Activated CD8-positive, alpha-beta memory T cell treated with anti-CD3 and anti-CD28 coated beads for 24 hours (primary cell): ENCODE measurements at regions not wholly inside any gene's neighbourhood (a gene's known extent, or its start where the extent isn't known, plus 50 kb on each side); places are given as distances from the start of the nearest gene placed in this dataset.

Experiments
- DNase-seq: peaks from one replicate; pipeline ENCODE4 v3.0.0-alpha.2; 2020

DNA sequence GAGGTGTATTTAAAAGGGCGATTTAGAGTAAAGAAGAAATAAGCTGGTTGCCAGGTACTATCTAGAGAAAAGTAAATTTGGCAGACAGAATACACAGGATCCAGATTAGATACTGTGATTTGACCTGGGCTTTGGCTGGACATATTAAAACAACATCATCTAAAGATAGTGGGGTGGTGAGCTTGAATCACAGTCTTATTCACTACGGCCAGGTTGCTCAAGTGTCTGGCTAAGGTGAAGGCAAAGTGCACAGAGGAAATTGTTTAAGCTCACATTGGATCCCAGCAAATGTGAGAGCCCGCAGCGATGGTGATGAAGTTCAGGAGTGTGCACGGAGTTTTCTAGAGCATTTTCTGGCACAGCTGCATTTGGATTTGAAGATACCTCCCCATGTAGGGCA lies 398.2 kb upstream of the MEF2C start:
- no peak for DNase-seq

DNA sequence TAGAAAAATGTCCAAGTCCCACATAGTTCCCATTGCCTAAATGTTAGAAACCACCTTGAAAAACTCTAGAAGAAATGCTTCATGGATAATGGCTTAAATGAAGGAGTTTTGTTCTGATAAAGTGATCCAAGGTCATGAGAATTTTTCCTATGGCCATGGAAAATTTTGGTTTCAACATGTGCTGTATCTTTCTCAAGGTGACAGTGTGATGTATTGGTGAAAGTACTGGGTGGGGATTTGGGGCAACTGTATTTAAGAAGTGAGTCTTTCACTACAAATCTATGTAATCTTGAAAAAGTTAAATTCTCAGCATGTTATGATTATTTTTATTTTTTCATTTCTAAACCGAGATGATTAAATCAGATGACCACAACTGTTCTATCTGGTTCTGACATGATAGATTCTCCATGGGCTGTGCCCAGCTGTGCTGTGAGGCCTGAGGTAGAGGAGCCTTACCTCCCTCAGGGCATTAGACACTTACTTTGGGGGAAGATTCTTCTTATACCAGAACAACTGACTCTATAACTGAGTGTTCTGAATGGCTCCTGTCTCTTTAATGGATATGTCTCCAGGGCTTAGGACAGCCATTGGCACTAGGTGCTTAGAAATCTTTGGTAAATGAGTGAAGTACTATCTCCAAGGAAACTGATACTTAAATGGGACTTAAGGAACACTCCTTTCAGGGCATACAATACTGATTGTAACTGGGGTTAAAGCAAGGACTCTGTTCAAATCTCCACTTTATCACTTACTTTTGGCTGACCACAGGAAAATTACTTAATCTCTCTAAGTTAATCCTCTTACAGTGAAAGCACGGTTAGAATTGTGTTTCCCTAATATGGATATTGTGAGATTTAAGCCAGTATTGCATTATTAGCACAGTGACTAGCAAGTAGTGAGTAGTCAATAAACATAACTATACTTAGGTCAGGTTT lies 397.4 kb upstream of the MEF2C start:
- no peak for DNase-seq

DNA sequence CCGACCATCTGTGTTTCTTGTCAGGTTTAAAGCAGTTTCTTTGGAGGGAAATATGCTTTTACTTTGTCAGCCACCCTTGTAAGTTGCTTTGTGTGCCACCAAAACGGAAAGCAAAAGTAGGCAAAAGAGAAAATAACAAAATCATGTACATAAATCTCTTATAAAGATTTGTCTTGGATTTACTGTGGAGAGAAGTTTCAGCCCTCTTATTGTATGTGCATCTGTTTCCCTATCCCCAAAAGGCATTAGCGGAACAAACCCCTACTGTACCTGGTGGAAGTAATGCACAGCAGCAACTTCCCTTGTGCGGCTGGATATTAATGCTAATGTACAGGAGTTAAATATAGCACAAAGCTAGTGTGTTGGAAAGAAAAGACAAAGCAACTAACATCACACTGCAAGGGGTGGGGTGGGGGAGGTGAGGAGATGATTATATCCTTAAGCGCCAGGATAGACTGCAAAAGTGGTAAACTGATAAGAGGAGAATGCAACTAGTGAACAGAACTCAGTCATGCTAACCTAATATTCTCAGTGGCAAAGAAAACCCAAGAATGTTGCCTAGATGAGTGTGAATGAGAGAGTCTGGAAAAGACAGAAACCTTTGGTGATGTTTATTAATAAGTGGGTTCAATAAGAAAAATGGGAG lies 396.5 kb upstream of the MEF2C start:
- DNase-seq = no peak

DNA sequence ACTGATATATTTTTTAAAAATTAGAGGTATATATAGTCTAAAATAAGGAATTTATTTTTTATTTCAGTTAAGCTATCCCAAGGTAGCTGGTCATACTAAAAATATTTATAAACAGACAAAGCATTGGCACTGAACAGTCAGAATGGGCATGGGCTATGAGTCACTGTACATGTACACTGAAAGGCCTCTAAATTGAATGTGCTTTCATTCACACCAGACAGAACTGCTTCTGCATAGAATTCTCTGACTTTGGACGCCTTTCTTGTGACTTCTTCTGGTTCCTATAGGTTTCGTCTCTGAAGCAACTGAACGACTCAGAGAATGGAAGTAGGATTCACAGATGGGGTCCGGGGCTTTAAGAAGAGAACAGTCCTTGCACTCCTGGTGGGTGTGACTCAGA lies 394.8 kb upstream of the MEF2C start:
- no peak for DNase-seq

DNA sequence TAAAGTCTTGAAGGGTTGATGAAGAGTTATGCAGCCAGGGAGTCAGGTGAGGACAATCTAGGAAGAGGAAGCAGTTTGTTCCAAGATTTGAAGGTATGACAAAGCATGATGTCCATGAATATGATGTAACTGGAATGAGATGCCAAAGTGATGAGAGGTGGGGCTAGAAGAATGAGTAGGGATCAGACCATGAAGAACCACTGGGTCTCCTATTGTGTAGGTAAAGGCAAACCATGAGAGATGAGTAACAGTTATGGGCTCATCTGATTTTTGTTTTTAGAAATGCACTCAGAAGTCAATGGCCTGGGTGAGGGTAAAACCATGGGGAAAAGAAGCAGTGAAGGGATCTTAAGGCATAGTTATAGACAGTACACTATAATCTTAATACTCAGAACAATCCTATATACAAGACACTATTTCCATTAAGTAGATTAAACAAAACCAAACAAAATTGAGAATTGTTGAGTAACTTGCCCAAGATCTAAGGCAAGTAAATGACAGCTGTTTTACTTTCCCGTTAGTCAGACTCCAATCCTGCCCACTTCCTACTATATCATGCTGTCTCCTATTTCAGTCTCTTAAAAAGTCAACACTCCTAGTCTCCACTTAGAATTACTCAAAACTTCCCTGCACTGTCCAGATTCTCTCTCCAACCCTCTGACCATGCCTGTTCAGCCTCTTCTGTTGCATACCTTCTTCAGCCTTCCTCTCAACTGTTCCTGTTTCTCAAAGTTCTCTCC lies 393.8 kb upstream of the MEF2C start:
- no peak for DNase-seq

DNA sequence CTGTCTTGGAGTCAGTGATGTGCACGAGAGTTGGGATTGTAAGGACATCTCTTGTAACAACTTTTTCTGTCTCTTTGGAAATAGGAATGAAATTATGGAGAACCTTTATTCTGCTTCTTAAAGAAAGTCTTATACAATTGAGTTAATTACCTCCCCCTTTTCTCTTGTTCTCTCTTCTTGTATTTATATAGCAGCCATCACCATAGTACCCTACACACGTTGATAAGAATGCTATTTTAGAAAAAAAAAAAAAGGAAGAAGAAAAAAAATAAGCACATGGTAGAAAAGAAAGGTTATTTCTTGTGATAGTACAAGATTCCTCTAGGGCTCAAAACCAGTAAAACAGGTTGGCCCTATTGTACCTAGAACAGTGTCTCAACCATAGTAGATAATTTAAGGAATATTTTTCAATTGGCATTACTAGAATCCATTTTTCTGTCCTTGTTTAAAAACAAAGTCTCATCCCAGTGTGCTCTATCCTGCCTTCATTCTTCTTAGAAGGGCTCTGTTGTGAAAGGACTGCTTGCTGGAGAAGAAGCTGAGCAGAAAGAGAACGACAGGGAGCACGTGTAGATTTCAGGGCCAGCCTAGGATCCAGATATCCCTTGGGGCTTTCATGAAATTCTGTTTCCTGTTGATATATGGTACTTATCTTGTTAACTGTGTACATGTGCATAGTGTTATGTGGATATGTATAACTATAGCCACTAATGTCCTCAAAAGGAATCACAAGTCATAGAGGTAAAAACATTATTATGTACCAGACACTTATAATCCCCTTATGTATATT lies 392.3 kb upstream of the MEF2C start:
- DNase-seq = no peak

DNA sequence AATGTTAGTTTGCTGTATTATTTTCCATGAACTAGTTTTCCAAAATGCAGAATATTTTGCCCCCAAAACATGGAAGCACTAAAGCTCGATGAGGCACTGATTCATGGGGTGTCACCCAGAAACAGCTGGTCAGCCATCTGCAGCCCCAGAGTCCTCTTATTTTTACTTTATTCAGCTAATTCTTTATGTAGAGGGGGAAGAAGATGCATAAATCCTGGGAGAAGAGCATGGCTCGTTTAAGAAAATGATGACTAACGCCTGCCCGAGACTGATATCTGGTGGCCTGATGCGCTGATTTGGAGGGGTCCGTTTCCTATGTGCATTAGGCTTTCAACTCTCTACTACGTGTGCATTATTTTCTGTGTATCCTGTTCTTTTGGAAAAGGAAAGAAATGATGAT lies 390.3 kb upstream of the MEF2C start:
- DNase-seq = no peak

DNA sequence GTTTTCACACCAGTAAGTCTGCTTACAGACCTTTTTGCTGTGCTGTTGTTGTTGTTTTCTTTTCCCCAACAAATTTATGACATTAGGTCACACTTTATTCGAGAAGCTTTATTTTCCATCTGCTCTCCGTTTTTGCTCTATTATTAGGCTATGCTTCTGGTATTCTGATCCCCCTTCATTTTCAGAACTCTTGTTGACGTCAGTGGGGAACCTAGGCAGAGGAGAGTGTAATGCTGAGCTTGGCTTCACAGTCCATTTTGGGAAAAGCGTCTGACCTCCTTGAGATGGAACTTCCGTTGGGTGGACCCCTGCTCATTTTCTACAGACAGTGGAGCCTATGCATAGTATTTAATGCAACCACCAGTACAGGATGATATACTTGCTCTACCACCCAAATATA lies 387.9 kb upstream of the MEF2C start:
- DNase-seq = no peak

DNA sequence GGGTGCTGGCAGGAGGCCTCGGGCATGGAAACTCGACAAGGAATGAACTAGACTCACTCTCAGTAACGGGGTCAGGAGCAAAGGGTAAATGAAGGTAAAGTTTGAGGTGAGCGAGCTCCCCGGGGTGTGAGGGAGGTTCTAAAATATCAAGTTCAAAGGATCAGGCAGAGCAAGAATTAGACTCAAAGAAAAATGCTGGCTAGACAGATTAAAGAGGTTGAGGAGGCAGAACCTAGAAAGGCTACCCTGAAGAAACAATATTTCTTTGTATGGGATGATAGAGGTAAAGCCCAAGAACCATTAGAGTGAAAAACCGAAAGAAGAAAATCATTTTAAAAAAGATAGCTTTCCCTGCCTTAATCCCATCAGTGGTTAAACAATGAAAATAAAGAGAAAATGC lies 386.7 kb upstream of the MEF2C start:
- DNase-seq = no peak

DNA sequence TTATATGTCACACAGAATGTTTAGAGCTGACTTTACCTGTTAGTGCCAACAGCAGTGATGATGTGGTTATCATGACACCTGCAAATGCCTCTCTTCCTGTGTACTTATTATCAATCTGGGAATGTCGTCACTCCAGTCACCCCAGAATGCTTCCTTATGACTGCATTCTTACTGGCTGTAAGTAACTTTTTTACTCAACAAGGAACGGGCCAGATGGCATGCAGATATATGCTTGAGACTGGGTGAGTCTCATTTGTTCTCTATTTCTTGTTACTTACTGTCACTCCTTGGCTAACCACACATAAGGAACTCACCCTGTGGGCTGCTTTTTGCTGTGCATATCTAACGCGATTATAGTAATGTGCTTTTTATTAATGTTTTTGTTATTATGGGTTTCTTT lies 385.5 kb upstream of the MEF2C start:
- no peak for DNase-seq

DNA sequence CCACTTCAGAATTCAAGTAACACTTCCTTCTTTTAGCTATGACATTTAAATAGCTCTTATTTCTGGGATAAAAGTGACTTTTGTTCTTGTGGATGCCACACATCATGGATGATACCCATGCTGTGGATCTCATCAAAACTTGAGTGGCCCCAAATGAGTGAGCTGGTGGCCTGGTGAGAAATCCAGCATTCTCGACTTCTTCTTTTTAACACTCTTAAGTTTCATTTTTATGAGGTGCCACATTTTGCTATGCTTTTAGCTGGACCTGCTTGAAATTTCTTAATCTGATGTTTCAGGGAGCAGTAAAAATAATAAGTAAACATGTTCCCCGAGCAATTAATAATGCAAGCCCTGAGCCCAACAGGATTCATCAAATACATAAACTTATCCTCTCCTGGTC lies 384.8 kb upstream of the MEF2C start:
- DNase-seq = no peak

DNA sequence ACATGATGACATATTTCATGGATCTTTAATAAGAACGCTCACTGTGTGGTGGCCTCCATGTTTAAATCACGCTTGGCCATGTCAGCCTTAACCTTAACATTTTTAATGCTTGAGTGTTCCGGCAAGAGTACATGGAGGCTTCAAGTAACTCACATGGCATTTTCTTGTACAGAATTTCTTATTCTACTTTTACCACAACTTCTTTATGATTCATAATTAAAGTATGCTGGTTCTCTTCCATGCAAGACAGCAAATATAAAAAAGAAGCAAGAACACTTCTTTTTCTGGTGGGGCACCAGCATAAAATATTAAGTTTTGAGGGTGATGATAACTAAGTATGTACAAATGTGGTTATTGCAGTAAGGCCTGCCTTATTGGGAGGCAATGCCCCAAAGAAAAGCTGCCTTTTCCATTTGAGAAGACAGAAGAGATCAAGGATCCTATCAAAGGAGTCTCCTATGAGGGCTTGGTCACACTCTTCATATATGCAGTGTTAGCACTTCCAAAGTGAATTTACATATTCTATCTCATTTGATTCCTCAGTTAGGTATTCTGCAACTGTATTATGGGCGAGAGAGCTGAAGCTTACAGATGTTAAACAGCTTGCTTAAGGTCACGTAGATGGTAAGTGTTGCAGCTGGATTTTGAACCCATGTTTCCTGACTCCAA lies 382.7 kb upstream of the MEF2C start:
- no peak for DNase-seq

DNA sequence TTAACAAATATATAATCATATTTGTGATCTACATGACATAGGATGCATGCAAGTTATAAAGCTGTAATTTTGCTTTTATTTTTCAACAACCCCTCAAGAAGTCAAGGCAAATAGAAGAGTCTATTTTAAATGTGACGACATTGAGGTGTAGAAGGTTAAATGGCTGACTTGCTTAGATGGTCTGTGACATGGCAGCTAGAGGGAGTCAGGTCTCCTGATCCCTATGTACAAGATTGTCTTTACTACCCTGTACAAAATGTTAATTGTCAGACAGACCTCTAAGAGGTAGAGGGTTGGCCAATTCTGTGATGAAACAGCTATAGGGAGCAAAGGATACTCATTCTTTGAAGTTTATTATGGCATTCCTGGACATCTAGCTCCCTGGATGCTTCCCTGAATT lies 380.9 kb upstream of the MEF2C start:
- DNase-seq = no peak

DNA sequence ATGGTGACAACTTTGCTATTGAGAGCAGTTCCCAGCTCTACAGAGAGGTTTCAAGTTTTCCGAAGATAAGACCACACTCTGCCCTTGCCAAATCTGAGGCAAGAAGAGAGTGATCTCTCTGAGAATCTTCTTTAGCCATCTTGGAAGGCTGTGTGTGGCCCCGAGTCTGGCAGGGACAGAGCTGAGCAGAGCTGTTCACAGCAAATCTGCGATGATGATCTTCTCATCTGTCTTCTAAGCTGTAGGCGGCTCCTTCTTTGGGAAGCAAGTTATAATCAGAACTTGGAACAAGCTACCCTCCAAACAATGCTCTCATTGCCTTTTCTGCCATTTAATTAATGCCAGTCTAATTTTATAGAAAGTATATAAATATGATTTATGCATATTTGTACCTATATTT lies 379.0 kb upstream of the MEF2C start:
- DNase-seq = no peak

DNA sequence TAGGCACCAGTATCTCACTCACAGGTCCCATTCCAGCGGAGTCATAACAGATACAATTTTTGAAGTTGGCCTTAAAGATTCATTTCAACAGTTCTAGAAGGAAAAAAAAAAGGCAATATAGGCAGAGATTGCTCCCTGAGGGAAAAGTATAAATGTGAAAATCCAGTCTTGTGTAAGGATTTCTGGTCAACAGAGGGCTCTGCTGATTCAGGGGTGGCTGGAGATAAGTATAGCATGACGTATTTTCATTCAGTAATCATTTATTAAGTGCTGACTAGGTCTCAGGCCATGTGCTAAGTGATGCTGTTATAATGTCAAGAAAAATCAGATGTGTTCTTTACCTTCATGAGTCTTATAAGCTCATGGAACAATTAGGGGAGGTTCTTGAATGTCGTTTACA lies 377.3 kb upstream of the MEF2C start:
- DNase-seq = no peak

DNA sequence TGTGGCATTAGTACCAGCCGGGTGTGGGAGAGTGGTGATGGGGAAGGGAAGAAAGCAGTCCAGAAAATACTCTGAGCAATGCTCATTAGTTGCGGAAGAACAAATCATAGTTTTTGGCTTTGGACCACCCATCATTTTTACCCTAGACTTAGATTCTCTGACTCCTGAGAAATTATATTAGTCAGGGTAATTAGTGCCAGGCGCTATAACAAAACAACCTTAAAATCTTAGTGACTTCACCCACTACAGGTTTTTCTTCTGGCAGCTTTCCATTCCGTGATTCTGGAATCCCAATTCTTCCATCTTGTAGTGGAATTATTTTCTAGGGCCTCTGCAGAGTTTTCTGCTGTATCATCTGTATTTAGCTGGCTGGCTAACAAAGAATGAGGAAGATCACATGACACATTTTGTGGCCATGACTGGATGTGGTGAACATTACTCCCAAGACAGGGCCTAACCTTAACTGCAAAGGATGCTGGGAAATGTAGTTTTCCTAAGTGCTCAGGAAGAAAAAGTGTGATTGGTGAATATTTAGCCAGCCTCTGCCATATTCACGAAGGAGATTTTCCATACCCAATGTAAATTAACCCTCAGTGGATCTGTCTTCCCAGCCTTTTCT lies 373.0 kb upstream of the MEF2C start:
- DNase-seq = no peak

DNA sequence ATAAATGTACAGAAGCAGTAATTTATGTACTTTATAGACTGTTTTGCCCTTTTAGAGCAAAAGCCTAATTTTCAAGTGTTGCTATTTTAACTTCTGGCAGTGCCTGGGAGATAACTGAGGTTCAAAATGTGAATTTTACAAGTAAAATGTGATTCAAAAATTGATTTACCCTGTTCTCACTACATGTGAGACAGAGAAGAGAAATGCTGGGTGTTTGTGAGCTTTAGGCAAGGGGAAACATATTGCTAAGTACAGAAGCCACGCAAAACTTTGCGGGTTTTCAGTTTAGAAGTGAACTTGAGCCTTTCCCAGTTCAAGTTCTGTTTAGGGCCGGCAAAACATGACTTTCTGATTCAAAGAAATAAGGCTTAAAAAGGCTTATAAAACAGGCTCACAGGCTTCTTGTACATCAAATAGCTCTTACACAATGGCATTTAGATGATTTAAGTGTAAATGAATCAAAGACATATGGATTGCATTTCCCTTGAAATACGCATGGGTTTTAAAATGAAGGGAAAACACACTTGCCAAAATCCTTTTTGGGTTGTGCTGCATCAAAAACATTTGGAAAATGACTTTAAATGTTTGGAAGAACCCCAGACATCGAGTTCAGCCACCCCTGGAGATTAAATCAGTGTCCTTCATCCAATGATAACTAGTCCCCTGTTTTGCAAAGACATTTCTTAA lies 370.8 kb upstream of the MEF2C start:
- DNase-seq = no peak

DNA sequence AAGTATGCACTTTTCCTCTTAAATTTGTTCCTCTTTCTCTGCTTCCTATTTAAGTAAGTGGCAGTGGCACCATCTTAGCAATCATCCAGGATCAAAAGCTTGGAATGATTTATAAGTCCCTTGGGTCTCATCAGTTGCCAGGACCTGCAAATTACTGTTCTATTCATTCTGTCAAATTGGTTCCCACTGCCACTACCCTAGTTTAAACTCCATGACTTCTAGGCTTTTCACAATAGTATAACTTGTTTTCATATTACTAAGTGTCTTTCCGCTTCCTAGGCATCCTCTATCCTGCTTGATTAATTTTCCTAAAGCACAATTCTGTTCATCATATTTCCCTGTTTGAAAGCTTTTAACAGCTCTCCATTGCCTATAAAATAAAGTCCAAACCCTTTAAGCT lies 363.9 kb upstream of the MEF2C start:
- DNase-seq = no peak

DNA sequence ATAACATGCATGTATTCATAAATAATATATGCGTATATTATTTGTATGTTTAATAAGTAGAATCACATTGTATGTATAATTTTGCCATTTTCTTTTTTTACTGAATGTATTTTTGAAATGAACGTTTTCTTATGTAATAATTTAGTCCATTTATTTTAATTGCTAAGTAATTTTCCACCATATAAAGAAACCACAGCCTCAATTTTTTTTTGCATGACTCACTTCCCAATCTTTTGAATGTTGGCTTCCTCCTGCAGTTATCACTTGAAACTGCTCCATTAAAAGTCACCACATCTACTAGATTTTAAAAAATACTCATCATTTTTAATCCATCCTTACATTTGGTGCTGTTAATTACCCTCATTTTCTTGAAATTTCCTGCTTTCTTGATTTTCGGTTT lies 363.3 kb upstream of the MEF2C start:
- no peak for DNase-seq

DNA sequence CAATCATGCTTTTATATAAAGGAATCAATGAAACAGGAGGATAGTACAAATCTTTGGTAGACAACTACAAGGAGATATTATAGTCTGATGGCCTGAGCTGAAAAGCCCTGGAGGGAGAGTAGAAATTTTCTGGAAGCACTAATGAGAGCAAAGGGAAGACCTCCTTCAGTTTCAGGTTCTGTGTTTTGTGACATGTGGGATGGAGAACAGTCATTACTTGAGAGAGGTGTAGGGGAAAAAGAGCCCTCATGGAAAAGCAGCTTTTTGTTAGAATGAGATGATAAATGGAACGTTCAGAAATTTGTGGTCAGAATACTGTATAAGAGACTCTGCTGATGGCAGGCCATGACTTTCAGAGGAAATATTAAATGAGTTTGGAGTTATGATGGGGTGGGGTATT lies 360.6 kb upstream of the MEF2C start:
- no peak for DNase-seq

DNA sequence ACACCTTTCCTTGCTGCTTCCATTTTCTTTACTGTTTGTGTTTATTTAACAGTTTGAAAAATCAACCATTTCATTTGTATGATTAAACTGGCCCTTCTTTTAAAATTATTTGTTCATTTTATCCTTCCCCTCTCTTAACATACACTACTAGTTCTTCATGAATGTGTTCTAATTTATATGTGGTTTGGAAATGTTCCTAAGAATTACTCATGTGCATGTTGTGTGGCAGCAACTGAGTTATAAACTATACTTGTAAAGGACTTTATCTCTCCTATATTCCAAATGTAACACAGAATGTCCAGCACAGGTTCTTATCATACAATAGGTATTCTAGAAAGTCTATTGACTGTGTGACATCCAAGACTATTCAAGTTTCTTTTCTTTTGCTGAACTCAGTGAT lies 358.2 kb upstream of the MEF2C start:
- DNase-seq = no peak
